GM21619 (cell line): ENCODE measurements at regions not wholly inside any gene's neighbourhood (a gene's known extent, or its start where the extent isn't known, plus 50 kb on each side); places are given as distances from the start of the nearest gene placed in this dataset.
"Not testable (repeated sequence)": the region's sequence is repeated elsewhere in the genome, so short reads cannot be mapped to it uniquely, and the experiment has no call there.

ENCODE experiments used
- ATAC-seq: cut with Tn5 transposase; IDR thresholded peaks from one replicate; pipeline ENCODE4 v1.9.1; 2021; ENCODE audit not compliant: unreplicated experiment

- no peak for ATAC-seq
These were observed 1256.8 kb upstream of the FLRT2 start for GRCh38 chr14:84273181-84273580.

DNA sequence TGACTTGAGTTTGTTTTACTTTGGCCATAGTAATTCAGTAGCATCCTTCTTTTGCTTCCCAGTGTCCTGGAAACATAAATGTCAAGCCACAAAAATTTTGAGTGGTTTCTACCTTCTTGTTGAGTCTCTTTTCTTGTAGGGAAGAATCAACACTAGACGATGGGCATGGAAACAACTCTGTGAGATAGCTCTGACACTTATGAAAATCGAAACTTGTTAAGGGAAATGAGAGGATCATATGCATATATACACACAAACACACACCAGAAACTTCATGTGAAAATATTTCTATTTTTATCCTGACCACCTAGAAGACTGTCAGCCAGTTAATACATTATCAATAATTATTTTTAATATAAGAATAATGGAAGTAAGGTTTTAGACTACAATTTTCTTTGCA, 1247.3 kb upstream of the FLRT2 start:
- ATAC-seq: no peak

GRCh38 chr14:84288781-84289180, 1241.2 kb upstream of the FLRT2 start:
- no peak for ATAC-seq

GRCh38 chr14:84298663-84299195, 1231.2 kb upstream of the FLRT2 start:
- ATAC-seq: no peak

GRCh38 chr14:84303140-84303539, 1226.8 kb upstream of the FLRT2 start:
- ATAC-seq: no peak

DNA sequence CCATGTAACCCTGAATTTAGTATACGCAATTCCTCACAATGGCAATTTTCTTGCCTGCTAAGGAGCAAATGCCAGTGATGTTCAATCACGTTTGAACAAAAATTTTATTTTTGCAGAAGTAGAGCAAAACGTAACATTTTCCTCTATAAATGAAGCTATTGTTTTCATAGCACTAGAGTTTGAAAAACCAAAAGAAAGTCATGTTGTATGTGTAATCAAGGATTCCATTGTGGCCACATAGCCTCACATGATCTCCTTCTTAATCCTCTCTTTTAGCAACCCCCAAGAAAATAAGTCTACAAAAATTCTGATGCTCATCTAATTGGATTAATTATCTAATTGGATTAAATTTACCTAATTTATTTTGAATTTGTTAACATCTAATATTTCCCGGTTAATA, 1217.4 kb upstream of the FLRT2 start:
- ATAC-seq: no peak

DNA sequence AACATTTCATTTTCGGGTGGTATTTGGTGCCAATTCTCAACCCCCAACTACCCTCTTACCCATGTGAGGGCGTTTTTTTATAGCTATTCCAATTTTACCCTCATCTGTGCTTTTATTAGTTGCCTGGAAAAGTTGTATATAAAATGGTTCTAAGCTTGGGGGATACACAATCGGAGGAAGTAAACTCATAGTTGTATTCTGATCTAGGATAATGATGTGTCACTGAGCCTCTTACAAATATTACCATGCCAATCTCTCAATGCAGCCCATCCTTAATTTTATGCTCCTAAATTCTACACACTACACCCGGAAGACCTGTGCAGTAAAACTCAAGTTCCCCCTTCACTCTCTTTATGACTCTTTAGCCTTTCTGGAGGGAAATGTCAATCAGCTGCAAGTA, 1206.5 kb upstream of the FLRT2 start:
- no peak for ATAC-seq

- no peak for ATAC-seq
These were observed 1206.0 kb upstream of the FLRT2 start for GRCh38 chr14:84323978-84324377.

DNA sequence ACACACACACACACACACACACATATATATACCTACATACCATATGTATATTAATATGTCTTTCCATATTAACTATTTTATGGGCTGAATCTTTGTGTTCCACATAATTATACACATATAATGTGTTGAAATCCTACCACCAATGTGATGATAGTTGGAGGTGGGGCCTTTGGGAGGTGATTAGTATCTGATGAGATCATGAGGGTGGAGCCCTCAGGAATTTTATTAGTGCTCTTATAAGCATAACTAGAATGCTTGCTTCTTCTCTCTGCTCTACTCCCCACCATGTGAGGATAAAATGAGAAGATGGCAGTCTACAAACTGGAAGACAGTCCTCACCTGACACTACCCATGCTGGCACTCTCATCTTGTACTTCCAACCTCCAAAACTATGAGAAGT, 1193.5 kb upstream of the FLRT2 start:
- ATAC-seq: no peak

DNA sequence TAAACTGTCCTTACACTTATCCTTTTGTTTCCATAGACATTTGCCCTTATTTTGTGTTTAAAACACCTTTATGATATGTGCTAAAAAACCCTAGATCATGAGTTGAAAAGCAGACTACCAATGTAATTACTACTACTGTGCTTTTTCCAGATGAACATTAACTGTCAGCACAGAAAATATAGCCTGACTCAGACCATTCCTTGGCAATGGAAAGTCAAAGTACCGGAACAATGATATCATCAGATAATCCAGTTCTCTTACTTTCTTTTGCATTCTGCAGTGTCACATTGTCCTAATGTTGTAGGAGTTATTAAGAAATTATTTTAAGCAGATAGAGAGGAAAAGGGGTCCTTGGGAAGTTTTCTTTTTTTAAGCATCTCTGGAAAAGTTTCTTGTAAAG, 1189.0 kb upstream of the FLRT2 start:
- ATAC-seq: no peak

DNA sequence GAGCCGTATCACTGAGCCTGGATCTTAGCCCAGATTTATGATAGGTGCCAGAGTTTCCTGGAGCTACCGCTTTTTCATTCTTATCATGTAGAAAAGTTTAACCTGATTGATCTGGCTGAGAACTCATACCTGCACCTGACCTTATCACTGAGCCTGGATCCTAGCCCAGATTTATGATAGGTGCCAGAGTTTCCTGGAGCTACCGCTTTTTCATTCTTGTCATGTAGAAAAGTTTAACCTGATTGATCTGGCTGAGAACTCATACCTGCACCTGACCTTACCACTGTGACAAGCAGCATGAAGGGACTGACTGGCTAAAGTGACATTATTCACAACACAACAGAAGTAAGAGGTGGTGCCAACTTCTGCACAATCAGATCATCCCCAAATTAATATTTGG, 1188.1 kb upstream of the FLRT2 start:
- ATAC-seq: not testable (repeated sequence)

GRCh38 chr14:84343656-84344055, 1186.3 kb upstream of the FLRT2 start:
- ATAC-seq: no peak

- ATAC-seq: no peak
These were observed 1178.3 kb upstream of the FLRT2 start for GRCh38 chr14:84351646-84352045.

GRCh38 chr14:84361476-84361875, 1168.5 kb upstream of the FLRT2 start:
- ATAC-seq: no peak

DNA sequence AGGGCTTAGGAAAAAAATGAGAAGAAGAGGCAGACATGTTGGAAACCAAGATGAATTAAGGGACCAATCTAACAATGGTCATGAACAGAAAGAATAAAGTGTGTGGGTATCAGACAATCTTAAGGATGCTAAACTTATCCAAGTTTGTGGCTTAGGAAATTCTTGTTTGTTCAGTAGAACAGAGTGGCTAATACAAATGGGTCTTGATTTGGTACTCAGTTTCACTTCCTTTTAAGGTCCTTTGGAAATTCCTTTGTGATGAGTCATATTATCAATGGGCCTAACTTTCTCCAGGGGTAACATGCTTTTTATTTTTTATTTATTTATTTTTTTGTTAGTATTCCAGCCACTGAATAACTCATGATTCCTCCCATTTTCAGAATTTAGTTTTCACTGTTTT, 1154.7 kb upstream of the FLRT2 start:
- ATAC-seq: no peak

DNA sequence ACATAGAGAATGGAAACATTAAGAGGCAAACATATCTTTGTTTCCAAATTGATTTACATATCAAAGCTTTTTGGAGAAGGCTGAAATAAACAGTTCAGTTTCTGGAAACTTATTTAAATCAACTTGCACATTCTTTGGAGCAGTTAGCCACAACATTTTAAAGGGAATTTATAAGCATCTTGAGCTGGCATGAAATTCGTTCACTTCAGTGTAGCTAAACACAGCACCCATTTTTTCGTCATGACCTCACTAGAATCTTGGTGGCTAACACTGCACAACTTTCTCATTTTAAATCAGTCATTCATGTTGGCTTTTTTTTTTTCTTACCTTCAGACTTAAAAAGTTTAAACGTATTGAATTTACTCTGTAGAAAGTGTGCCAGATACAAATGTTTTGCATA, 1139.9 kb upstream of the FLRT2 start:
- no peak for ATAC-seq

DNA sequence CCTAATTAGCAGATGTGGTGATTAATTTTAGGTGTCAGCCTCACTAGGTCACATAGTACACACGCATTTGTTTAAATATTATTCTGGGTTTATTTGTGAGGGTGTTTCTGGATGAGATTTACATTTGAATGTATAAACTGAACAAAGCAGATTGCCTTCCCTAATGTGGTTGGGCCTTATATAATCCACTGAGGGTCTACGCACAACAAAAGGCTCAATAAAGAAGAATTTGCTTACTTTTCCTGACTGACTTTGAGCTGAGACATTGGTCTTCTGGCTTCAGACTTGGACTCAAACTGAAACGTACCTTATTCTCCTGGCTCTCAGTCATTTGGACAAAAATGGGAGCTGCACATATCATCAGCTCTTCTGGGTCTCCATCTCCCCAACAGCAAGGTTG, 1132.3 kb upstream of the FLRT2 start:
- no peak for ATAC-seq

- no peak for ATAC-seq
These were observed 1130.5 kb upstream of the FLRT2 start for GRCh38 chr14:84399296-84399910.

DNA sequence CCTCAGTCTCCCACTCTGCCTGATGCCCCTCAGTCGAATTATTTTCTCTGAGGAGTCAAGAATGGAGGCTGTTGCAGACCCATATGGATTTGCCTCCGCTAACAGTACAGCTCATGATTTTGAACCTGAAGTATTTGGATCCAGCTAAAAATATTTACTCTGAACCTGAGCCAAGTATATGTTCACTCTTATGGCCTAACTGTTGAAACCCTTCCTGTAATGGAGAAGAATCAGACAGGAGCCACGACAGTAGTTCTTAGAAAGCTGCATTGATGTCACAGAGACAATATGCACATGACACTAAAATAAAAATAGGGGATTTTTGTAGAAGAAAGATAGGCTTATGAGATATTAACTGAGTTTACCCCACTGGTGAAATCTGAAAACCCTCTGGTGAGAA, 1128.3 kb upstream of the FLRT2 start:
- ATAC-seq: no peak

GRCh38 chr14:84403585-84403984, 1126.4 kb upstream of the FLRT2 start:
- no peak for ATAC-seq

DNA sequence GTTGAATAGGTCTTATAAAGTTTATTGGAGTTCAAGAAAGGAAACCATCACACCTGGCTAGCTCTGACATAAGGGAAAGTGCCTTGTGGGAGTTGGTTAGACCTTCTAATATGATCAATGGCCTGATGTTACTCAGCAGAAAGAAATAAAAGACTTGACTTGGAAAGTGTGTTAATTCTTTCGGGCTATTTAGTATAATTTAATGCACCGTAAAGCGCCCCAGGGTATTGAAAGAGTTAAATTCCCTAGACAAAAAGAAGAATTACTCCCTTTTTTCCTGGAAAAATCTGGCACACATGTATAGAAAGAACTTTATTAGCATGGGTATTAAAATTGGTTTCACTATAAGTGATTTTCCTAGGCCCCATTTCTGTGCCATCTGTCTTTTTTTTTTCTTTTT, 1125.7 kb upstream of the FLRT2 start:
- ATAC-seq: no peak

- ATAC-seq: no peak
These were observed 1120.5 kb upstream of the FLRT2 start for GRCh38 chr14:84409435-84409834.

GRCh38 chr14:84410344-84410743, 1119.6 kb upstream of the FLRT2 start:
- ATAC-seq: no peak
